ENCODE measurements at regions not wholly inside any gene's neighbourhood (a gene's known extent, or its start where the extent isn't known, plus 50 kb on each side); places are given as distances from the start of the nearest gene placed in this dataset.

GRCh38 chr4:52288212-52288855, 237.2 kb downstream of the SPATA18 start:
- no peak for DNase-seq

- no peak for DNase-seq
Measured at GRCh38 chr4:52290466-52290865, 239.4 kb downstream of the SPATA18 start.

- no peak for DNase-seq
Measured at GRCh38 chr4:52292245-52292644, 241.1 kb downstream of the SPATA18 start.

- no peak for DNase-seq
Measured at GRCh38 chr4:52296341-52296740, 245.2 kb downstream of the SPATA18 start.

GRCh38 chr4:52298444-52298843, 247.3 kb downstream of the SPATA18 start:
- no peak for DNase-seq

GRCh38 chr4:52299120-52299519, 248.0 kb downstream of the SPATA18 start:
- no peak for DNase-seq

GRCh38 chr4:52311464-52312125, 260.5 kb downstream of the SPATA18 start:
- no peak for DNase-seq

GRCh38 chr4:52312722-52313121, 261.6 kb downstream of the SPATA18 start:
- no peak for DNase-seq

- DNase-seq = no peak
Measured at GRCh38 chr4:52317361-52317879, 266.3 kb downstream of the SPATA18 start.

GRCh38 chr4:52317981-52318380, 266.9 kb downstream of the SPATA18 start:
- DNase-seq = no peak

GRCh38 chr4:52329894-52330293, 278.8 kb downstream of the SPATA18 start:
- DNase-seq = no peak

- no peak for DNase-seq
Measured at GRCh38 chr4:52343595-52343994, 292.5 kb downstream of the SPATA18 start.

GRCh38 chr4:52350926-52351325, 299.8 kb downstream of the SPATA18 start:
- DNase-seq = no peak

- DNase-seq = no peak
Measured at GRCh38 chr4:52358366-52358765, 300.7 kb downstream of the USP46 start.

- no peak for DNase-seq
Measured at GRCh38 chr4:52358883-52359321, 300.2 kb downstream of the USP46 start.

- DNase-seq = no peak
Measured at GRCh38 chr4:52366191-52366590, 292.9 kb downstream of the USP46 start.

- DNase-seq = no peak
Measured at GRCh38 chr4:52366621-52367020, 292.5 kb downstream of the USP46 start.

GRCh38 chr4:52367282-52367830, 291.7 kb downstream of the USP46 start:
- no peak for DNase-seq

- no peak for DNase-seq
Measured at GRCh38 chr4:52368895-52369294, 290.2 kb downstream of the USP46 start.

GRCh38 chr4:52369649-52370048, 289.5 kb downstream of the USP46 start:
- DNase-seq = no peak

- DNase-seq = no peak
Measured at GRCh38 chr4:52370576-52370975, 288.5 kb downstream of the USP46 start.

GRCh38 chr4:52371841-52372240, 287.3 kb downstream of the USP46 start:
- no peak for DNase-seq

- no peak for DNase-seq
Measured at GRCh38 chr4:52372269-52372668, 286.8 kb downstream of the USP46 start.

GRCh38 chr4:52372747-52373146, 286.4 kb downstream of the USP46 start:
- no peak for DNase-seq
